ENCODE measurements at regions not wholly inside any gene's neighbourhood (a gene's known extent, or its start where the extent isn't known, plus 50 kb on each side); places are given as distances from the start of the nearest gene placed in this dataset.

DNA sequence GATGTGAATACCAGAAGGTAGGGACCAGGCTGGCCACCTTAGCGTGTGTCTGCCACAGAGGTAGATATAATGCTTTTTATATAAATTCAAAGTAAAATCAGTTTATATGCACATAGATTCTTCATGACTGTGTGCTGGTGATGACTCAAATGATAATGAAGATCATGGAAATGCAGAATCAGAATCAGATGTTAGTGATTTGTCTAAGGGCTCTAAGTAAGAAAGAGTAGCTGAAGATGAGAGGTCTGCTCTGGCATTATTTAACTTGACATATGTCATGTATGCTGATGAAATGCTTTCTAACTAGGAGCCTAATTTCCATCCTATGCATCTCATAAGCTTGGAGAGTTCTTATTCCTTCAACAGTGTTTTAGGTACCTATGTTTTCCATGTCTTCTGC lies 50.3 kb upstream of the DPH6 start:
- Histone ChIP-seq H3K36me3 (ENCODE audit: control insufficient read depth in 2 of 2, insufficient read depth in 1 of 2, low read length in 2 of 2) (no peaks in the 10 kb centered on the region), H3K4me1 (ENCODE audit: control insufficient read depth, insufficient read depth, low read length) (no peaks in the 10 kb centered on the region), H3K4me3 (ENCODE audit: low read depth, low read length) (no peak overlapping the region), H3K9me3 (ENCODE audit: control insufficient read depth, insufficient read depth, low read depth, low read length) (no peaks in the 10 kb centered on the region), H3K27ac (ENCODE audit: extremely low read depth, low read depth, low read length) (no peak overlapping the region)
- ChIA-PET CTCF (no interaction called here), POLR2A (no interaction called here)
- TF ChIP-seq ZNF692 (tag by site-specific recombination; IDR thresholded peaks at IDR 0.05), result no peak
- TF ChIP-seq, protein P1, sequence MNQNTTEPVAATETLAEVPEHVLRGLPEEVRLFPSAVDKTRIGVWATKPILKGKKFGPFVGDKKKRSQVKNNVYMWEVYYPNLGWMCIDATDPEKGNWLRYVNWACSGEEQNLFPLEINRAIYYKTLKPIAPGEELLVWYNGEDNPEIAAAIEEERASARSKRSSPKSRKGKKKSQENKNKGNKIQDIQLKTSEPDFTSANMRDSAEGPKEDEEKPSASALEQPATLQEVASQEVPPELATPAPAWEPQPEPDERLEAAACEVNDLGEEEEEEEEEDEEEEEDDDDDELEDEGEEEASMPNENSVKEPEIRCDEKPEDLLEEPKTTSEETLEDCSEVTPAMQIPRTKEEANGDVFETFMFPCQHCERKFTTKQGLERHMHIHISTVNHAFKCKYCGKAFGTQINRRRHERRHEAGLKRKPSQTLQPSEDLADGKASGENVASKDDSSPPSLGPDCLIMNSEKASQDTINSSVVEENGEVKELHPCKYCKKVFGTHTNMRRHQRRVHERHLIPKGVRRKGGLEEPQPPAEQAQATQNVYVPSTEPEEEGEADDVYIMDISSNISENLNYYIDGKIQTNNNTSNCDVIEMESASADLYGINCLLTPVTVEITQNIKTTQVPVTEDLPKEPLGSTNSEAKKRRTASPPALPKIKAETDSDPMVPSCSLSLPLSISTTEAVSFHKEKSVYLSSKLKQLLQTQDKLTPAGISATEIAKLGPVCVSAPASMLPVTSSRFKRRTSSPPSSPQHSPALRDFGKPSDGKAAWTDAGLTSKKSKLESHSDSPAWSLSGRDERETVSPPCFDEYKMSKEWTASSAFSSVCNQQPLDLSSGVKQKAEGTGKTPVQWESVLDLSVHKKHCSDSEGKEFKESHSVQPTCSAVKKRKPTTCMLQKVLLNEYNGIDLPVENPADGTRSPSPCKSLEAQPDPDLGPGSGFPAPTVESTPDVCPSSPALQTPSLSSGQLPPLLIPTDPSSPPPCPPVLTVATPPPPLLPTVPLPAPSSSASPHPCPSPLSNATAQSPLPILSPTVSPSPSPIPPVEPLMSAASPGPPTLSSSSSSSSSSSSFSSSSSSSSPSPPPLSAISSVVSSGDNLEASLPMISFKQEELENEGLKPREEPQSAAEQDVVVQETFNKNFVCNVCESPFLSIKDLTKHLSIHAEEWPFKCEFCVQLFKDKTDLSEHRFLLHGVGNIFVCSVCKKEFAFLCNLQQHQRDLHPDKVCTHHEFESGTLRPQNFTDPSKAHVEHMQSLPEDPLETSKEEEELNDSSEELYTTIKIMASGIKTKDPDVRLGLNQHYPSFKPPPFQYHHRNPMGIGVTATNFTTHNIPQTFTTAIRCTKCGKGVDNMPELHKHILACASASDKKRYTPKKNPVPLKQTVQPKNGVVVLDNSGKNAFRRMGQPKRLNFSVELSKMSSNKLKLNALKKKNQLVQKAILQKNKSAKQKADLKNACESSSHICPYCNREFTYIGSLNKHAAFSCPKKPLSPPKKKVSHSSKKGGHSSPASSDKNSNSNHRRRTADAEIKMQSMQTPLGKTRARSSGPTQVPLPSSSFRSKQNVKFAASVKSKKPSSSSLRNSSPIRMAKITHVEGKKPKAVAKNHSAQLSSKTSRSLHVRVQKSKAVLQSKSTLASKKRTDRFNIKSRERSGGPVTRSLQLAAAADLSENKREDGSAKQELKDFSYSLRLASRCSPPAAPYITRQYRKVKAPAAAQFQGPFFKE (tag by site-specific recombination; IDR thresholded peaks at IDR 0.05; ENCODE audit: borderline replicate concordance), result no peak
- no peak for TF ChIP-seq ZNF785 (tag by site-specific recombination; IDR thresholded peaks at IDR 0.05)
- TF ChIP-seq, protein P2, sequence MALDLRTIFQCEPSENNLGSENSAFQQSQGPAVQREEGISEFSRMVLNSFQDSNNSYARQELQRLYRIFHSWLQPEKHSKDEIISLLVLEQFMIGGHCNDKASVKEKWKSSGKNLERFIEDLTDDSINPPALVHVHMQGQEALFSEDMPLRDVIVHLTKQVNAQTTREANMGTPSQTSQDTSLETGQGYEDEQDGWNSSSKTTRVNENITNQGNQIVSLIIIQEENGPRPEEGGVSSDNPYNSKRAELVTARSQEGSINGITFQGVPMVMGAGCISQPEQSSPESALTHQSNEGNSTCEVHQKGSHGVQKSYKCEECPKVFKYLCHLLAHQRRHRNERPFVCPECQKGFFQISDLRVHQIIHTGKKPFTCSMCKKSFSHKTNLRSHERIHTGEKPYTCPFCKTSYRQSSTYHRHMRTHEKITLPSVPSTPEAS (tag by site-specific recombination; IDR thresholded peaks at IDR 0.05), result no peak
- no peak for TF ChIP-seq KLF9 (tag by site-specific recombination; IDR thresholded peaks at IDR 0.05; ENCODE audit: low read depth)
- no peak for TF ChIP-seq ZNF449 (tag by site-specific recombination; IDR thresholded peaks at IDR 0.05)
- TF ChIP-seq ZNF600 (tag by site-specific recombination; IDR thresholded peaks at IDR 0.05), result no peak
- TF ChIP-seq, protein P3, sequence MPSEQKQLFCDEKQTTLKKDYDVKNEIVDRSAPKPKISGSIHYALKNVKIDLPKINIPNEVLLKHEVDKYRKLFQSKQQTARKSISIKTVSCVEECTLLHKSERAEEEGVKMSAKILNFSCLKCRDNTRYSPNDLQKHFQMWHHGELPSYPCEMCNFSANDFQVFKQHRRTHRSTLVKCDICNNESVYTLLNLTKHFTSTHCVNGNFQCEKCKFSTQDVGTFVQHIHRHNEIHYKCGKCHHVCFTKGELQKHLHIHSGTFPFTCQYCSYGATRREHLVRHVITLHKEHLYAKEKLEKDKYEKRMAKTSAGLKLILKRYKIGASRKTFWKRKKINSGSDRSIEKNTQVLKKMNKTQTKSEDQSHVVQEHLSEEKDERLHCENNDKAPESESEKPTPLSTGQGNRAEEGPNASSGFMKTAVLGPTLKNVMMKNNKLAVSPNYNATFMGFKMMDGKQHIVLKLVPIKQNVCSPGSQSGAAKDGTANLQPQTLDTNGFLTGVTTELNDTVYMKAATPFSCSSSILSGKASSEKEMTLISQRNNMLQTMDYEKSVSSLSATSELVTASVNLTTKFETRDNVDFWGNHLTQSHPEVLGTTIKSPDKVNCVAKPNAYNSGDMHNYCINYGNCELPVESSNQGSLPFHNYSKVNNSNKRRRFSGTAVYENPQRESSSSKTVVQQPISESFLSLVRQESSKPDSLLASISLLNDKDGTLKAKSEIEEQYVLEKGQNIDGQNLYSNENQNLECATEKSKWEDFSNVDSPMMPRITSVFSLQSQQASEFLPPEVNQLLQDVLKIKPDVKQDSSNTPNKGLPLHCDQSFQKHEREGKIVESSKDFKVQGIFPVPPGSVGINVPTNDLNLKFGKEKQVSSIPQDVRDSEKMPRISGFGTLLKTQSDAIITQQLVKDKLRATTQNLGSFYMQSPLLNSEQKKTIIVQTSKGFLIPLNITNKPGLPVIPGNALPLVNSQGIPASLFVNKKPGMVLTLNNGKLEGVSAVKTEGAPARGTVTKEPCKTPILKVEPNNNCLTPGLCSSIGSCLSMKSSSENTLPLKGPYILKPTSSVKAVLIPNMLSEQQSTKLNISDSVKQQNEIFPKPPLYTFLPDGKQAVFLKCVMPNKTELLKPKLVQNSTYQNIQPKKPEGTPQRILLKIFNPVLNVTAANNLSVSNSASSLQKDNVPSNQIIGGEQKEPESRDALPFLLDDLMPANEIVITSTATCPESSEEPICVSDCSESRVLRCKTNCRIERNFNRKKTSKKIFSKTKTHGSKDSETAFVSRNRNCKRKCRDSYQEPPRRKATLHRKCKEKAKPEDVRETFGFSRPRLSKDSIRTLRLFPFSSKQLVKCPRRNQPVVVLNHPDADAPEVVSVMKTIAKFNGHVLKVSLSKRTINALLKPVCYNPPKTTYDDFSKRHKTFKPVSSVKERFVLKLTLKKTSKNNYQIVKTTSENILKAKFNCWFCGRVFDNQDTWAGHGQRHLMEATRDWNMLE (tag by site-specific recombination; conservative IDR thresholded peaks at IDR 0.05; ENCODE audit: low read depth), result no peak
- no peak for TF ChIP-seq ZNF529 (tag by site-specific recombination; IDR thresholded peaks at IDR 0.05; ENCODE audit: insufficient replicate concordance)
- no peak for TF ChIP-seq ZNF26 (tag by site-specific recombination; IDR thresholded peaks at IDR 0.05)
- no peak for TF ChIP-seq ZNF514 (tag by site-specific recombination; IDR thresholded peaks at IDR 0.05)
- TF ChIP-seq, protein P4, sequence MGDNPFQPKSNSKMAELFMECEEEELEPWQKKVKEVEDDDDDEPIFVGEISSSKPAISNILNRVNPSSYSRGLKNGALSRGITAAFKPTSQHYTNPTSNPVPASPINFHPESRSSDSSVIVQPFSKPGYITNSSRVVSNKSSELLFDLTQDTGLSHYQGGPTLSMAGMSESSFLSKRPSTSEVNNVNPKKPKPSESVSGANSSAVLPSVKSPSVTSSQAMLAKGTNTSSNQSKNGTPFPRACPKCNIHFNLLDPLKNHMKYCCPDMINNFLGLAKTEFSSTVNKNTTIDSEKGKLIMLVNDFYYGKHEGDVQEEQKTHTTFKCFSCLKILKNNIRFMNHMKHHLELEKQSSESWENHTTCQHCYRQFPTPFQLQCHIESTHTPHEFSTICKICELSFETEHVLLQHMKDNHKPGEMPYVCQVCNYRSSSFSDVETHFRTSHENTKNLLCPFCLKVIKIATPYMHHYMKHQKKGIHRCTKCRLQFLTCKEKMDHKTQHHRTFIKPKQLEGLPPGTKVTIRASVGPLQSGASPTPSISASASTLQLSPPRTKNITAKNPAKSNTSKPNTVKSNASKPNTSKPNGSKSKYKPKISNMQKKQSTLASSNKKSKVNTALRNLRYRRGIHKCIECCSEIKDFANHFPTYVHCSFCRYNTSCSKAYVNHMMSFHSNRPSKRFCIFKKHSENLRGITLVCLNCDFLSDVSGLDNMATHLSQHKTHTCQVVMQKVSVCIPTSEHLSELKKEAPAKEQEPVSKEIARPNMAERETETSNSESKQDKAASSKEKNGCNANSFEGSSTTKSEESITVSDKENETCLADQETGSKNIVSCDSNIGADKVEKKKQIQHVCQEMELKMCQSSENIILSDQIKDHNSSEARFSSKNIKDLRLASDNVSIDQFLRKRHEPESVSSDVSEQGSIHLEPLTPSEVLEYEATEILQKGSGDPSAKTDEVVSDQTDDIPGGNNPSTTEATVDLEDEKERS (tag by site-specific recombination; IDR thresholded peaks at IDR 0.05), result no peak
- no peak for TF ChIP-seq ZNF394 (tag by site-specific recombination; IDR thresholded peaks at IDR 0.05; ENCODE audit: borderline replicate concordance)
- TF ChIP-seq, protein P5, sequence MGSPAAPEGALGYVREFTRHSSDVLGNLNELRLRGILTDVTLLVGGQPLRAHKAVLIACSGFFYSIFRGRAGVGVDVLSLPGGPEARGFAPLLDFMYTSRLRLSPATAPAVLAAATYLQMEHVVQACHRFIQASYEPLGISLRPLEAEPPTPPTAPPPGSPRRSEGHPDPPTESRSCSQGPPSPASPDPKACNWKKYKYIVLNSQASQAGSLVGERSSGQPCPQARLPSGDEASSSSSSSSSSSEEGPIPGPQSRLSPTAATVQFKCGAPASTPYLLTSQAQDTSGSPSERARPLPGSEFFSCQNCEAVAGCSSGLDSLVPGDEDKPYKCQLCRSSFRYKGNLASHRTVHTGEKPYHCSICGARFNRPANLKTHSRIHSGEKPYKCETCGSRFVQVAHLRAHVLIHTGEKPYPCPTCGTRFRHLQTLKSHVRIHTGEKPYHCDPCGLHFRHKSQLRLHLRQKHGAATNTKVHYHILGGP (tag by site-specific recombination; IDR thresholded peaks at IDR 0.05), result no peak
- no peak for TF ChIP-seq WT1 (tag by site-specific recombination; IDR thresholded peaks at IDR 0.05)

Data from HEK293 (cell line).